CD4-positive, alpha-beta T cell treated with Interferon gamma for 1 hour (primary cell): ENCODE measurements at regions not wholly inside any gene's neighbourhood (a gene's known extent, or its start where the extent isn't known, plus 50 kb on each side); places are given as distances from the start of the nearest gene placed in this dataset.

Experiments
- DNase-seq: peaks from one replicate; pipeline ENCODE4 v3.0.0-alpha.2; 2020

GRCh38 chr5:107325866-107326265 lies 344.9 kb downstream of the EFNA5 start:
- no peak for DNase-seq

DNA sequence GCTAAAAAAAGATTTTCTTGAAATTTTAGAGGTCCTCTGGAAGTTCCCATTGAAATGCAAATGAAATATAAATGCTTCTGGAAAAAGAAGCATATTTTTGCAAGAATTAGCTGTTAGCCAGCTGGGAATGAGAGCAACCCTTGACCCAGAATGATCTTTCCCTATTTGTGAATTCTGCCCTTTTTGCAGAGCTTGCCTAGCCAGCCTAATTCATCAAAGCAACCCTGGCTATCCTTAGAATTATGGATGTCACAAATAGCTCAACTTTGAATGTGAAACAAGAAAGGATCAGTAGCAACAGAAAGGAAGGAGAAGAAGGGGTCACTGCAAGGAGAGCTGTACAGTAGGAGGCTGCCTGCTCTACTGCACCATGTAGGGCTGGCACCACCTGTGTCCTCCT lies 345.9 kb downstream of the EFNA5 start:
- no peak for DNase-seq

DNA sequence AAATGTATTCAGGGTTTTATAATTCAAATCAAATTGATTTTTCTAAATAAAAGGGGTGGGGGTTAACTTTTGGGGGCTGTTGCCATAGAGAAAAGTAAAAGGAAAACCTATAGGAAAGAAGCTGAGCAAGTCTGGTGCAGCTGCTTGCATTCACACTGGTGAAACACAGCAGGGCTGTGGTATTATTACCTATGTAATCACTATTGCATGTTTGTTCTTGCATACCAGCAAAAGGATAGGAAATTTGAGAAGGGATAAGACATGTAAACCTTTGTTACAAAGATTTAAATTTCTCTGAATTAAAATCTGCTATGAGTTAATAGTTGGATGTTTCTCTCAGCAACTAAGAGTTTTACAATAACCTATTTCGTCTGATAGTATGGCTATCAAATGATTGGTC lies 346.7 kb downstream of the EFNA5 start:
- DNase-seq, result no peak

DNA sequence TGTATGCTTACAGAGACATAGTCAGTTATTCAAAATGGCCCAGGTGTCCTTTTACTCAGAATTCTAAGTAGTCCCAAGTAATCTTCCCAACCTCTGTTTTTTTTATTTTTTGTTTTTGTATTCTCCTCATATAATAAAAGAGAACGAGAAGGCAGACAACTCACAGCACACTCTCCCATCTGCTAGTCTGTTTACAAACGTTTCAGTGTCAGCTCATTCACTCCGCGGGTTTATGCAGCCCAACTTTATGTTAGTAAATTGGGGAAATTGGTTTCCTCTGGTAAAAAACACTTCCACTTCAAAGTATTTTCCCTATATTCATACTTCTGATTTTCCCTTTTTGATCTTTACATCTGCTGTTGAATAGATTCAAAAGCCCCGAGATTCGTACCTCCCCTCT lies 347.2 kb downstream of the EFNA5 start:
- DNase-seq, result no peak

GRCh38 chr5:107322936-107323335 lies 347.8 kb downstream of the EFNA5 start:
- no peak for DNase-seq

DNA sequence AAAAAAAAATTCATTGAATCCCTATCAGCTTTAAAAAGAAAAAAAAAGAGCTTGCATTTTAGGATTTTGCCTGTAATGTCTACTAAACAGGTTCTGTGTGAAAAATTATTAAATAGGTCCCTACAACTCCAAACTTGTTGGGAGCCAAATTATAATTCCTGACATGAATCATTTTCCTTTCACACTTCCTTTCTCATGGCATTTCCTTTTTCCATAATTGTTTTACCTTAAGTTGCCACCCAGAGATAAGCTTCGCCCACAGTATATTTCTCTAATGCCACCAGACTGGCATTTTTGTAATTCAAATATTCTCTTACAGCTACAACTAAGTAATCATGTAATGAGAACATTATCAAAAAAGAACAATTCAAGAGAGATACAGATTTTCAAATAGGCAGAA lies 348.8 kb downstream of the EFNA5 start:
- DNase-seq, result no peak

- no peak for DNase-seq
Measured at GRCh38 chr5:107320846-107321245, 349.9 kb downstream of the EFNA5 start.

DNA sequence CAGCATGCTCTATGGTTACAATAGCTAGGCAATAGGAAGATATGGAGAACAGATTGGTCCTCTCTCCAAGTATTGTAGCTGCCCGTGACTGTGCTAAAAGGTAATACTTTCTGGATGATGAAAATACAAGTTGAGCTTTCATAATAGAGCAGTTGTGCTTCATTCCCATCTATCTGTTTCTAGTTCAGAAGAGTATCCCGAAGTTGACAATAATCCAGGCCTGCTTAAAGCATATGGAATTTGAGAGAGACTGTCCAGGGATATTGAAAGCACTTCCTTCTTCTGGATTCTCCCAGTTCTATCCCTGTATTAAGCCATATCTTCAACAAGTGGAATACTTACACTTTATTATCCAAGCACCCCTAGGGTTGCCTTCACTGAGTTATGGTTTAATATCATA lies 350.4 kb downstream of the EFNA5 start:
- DNase-seq, result no peak

DNA sequence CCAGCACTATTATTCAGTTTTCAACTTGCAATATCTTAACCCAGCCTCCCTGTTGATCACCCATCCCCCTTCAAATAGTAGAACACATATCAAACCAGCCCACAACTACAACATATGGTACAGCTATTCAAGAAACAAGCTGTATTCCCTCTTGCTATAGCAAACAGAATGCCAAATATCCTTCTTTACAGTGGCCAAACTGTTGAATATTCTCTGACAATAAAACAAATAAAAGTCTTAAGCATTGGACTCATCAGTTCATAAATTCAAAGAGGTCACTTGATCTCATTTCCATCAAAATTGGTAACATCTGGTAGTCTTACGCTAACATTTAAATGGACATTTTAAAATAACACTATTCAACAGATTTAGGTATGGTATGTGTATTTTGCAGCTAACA lies 350.8 kb downstream of the EFNA5 start:
- DNase-seq, result no peak

DNA sequence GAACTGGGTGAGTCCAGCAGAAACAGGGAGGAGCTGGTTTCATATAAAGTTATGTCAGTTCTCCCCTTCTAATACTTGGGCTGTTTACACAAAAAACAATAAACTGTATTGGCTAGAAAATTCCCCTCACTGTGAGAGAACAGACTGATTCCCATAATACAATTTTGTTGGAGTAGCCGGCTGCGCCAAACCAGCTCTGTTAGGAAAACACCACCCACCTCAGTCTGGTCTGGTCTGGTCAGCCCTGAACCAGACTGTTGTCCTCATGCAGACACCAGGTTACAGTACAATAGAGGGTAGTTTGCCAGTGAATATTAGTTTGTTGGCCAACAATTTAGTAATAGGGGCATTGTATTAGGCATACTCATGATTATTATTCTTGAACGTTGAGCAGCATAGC lies 356.4 kb downstream of the EFNA5 start:
- no peak for DNase-seq

DNA sequence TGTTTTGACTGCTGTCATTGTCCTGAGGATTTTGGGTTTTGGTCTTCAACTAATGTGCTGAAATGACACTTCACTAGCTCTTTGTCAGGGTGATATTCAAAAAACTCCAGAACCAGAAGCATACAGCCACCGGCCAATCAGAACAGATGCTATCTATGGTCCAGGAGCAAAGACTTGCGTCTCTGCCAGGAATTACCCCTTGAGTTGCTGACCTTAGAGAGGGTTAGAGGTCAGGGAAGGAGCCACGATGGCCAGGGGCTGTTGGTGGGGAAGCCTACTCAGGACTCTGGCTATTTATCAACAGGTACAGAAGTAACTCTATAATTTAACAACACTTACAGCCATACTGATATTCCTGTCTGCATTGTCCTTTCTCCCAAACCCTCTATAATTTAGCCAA lies 356.8 kb downstream of the EFNA5 start:
- no peak for DNase-seq

- no peak for DNase-seq
Measured at GRCh38 chr5:107313098-107313497, 357.6 kb downstream of the EFNA5 start.

GRCh38 chr5:107310181-107310580 lies 360.6 kb downstream of the EFNA5 start:
- DNase-seq, result no peak

- no peak for DNase-seq
Measured at GRCh38 chr5:107306594-107306993, 364.1 kb downstream of the EFNA5 start.

- DNase-seq, result no peak
Measured at GRCh38 chr5:107306002-107306401, 364.7 kb downstream of the EFNA5 start.

- no peak for DNase-seq
Measured at GRCh38 chr5:107304684-107305083, 366.1 kb downstream of the EFNA5 start.

- no peak for DNase-seq
Measured at GRCh38 chr5:107303171-107303968, 367.4 kb downstream of the EFNA5 start.

DNA sequence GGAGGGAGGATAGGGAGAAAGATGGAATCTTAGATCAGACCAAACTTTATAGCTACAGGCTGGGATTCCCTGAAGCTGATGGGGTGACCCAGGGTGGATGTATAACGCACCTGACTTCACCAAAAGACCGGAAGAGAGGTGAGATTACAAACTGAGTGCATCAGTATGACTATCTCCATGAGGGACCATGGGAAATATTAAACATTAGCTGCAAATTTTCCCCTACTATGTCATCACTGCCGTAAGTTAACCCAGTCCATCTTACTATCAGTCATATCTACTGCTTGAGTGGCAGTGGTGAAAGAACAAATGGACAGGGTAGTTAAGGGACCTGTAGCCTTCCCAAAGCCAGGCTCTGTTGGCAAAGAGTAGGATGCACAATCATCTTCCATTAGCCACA lies 368.3 kb downstream of the EFNA5 start:
- DNase-seq, result no peak

GRCh38 chr5:107301999-107302398 lies 368.7 kb downstream of the EFNA5 start:
- no peak for DNase-seq

GRCh38 chr5:107300721-107301327 lies 369.9 kb downstream of the EFNA5 start:
- no peak for DNase-seq

- no peak for DNase-seq
Measured at GRCh38 chr5:107296572-107296971, 374.2 kb downstream of the EFNA5 start.

DNA sequence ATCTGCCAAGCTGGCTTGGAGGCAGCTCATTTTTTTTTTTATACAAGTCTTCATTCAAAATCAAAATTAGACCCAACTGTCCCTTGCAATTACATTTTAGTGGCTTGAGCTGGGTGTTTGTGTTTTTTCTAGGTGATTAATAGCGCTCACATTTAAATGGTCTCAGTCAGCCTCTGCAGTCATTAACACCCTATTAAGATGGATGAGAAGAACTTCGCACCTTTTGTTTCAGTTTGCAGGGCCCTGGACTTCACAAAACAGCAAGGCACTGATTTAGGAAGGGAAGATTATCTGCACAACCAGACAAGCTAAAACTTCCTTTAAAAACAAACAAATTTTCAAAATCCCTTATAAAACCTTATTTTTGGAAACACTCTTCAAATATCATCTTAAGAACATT lies 374.8 kb downstream of the EFNA5 start:
- no peak for DNase-seq

GRCh38 chr5:107294669-107295068 lies 376.1 kb downstream of the EFNA5 start:
- DNase-seq, result no peak

- no peak for DNase-seq
Measured at GRCh38 chr5:107294211-107294550, 376.6 kb downstream of the EFNA5 start.
